Stimulated activated CD4-positive, alpha-beta T cell treated with anti-CD3 and anti-CD28 coated beads, Interleukin-15, amount 100 ng/mL, for 1 hour (primary cell): ENCODE measurements at regions not wholly inside any gene's neighbourhood (a gene's known extent, or its start where the extent isn't known, plus 50 kb on each side); places are given as distances from the start of the nearest gene placed in this dataset.
"Not testable (repeated sequence)": the region's sequence is repeated elsewhere in the genome, so short reads cannot be mapped to it uniquely, and the experiment has no call there.

Source experiments
- DNase-seq, 2 donors: peaks; one replicate each; pipeline ENCODE4 v3.0.0-alpha.2; 2020; ENCODE audit warnings: low read depth in 1 of 2, low spot score in 1 of 2

DNA sequence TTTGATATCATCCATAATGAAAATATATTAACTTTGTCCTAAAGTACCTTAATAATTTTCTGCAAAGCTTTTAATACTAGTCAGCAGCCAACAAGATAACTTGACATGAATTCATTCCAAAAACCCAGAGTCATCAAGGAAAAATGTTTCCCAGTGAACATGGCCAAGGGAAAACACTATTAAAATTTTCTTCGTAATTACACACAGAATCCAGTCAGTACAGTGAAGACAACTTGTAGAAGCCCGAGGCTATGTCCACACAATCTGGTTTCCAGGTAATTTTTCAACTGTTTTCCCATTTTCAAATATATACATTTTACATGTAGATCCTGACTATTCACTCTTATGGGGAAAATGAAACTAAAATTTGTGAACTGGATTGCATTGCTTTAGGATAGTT lies 600.9 kb downstream of the CDH8 start:
- DNase-seq, result no peak

DNA sequence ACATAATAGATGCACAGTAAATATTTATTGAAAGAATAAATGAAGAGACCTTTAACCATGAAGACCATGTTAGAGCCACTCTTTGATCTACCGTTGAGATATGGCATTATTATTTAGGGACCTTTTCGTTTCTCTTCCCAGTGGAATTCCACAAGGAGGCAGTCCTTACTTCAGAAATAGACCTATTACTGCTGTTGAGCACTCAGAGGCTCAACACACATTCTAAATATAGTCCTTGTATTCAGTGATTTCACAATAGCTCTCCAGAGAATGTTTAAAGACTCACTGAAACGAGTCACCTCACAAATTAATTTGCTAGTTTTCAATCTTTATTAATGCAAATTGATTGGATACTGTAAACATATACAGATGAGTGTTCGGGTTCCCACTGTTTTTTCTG lies 603.8 kb downstream of the CDH8 start:
- no peak for DNase-seq

DNA sequence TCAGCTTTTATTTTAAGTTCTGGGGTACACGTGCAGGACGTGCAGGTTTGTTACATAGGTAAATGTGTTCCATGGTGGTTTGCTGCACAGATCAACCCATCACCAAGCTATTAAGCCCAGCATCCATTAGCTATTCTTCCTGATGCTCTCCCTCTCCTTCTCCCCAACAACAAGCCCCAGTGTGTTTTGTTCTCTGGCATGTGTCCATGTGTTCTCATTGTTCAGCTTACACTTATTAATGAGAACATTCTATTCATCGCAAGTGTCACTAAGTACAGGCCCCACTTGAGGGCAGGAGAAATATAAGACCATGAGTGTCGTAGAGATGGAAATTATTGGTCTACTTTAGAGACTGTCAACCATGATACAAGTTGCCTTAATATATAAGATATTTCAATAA lies 615.1 kb downstream of the CDH8 start:
- no peak for DNase-seq

DNA sequence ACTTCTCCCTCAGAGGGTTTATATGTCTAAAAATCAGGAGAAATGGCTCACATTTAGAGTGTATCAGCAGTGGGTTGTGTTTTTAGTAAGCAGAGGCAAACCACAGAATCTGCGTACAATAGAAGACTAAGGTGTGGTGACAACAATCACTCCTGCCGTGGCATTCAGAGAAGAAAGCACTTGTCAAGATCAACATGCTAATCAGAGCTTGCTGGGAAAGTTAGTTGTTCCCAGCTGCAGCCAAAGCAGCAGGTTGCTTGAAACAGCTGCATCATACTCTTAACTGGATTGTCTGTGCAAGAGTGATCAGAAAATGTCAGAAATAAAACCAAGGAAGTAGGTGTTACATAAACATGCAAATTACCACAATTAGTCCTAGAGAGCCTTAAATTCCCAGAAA lies 616.4 kb downstream of the CDH8 start:
- no peak for DNase-seq

DNA sequence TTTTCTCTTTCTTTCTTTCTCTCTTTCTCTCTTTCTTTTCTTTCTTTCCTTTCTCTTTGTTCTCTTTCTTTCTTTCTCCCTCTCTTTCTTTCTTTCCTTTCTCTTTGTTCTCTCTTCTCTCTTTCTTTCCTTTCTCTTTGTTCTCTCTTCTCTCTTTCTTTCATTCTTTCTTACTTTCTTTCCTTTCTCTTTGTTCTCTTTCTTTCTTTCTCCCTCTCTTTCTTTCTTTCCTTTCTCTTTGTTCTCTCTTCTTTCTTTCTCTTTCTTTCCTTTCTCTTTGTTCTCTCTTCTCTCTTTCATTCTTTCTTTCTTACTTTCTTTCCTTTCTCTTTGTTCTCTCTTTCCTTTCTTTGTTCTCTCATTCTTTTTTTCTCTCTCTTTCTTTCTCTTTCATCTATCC lies 617.4 kb downstream of the CDH8 start:
- DNase-seq, result not testable (repeated sequence)

DNA sequence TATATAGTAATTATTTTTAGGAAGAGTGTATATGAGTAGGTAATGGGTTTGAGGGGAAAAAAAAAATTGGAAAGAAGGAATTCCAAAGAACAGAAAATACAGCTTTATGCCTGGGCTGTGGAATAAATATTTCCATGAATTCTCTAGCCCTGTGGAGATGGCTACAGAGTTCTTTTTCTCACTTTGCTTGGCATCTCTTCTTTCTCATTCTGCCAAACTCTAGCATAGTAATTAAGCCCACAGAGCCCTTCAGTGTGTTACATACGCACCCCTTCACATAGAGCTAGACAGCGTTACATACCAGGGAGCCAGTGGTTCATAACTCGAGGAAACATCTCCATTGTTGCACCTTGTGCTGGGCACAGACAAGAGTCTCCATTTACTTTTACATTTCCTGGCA lies 621.1 kb downstream of the CDH8 start:
- DNase-seq, result no peak

DNA sequence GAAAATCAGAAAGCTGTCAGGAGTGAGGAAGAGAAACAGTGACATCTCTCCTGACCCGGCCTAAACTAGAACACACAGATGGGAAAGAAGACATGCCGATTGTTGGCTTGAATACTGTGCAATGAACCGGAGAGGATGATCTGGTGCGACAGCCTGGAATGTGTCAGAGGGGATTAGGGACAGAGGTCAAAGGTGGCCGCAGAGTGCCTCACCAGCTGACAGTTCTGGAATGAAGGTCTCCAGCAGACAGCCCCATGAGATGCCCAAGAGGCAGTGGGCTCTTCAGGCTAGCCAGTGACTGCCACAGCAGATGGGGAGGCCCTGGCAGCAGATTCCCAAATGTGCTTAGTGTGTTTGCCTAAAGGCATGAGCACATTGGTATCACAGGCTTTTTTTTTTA lies 623.2 kb downstream of the CDH8 start:
- DNase-seq, result no peak

DNA sequence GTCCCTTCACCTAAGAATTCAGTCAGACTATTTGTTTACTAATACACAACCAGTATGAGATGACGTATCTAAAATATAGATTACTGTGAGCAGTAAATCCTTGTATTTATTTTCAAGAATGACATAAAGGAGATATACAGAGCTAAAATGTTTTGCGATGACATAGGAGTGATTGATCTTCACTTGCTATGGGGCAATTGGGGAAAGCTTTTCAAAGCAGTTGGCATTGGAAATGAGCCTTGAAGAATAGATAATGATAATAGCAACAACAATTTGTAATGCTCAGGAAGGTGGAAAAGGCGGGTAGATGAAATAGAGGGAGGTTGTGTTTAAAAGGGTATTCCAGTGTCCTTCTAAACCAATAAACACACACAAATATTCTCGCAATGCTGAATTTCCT lies 623.7 kb downstream of the CDH8 start:
- no peak for DNase-seq

DNA sequence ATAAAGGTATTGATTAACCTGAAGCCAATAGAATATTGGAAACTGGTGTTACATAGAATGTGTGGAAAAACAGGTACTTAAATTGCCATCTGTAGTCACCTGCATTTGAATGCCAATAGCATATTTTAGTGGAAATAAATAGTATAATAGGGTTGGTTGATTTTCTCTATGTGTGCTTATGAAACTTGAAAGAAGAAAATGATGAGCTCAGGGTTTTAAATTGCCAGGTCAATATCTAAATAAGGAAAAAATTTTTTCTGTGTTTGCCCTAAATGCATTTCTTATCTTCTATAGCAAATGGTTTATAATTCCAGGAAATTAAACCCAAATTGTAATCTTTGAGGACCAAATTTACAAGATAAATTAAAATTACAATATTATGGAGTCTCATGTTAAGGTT lies 626.6 kb downstream of the CDH8 start:
- no peak for DNase-seq

DNA sequence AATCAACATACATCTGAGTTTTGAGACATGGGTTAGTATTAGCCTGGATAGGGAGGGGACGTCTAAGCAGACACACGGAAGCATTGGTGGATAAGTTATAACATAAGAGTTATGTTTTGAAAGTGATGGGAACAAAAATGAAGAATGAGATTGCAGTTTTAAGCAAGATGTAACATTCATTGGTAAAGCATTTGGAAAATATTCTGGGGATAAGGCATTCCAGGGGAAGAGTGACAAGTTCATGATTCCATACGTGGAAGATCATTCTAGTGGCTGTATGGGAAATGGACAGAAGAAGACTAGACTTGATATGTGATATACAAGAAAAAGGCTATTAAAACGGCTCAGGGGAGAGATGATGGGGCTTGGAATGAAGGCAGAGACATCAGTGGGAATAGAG lies 632.9 kb downstream of the CDH8 start:
- DNase-seq, result no peak

DNA sequence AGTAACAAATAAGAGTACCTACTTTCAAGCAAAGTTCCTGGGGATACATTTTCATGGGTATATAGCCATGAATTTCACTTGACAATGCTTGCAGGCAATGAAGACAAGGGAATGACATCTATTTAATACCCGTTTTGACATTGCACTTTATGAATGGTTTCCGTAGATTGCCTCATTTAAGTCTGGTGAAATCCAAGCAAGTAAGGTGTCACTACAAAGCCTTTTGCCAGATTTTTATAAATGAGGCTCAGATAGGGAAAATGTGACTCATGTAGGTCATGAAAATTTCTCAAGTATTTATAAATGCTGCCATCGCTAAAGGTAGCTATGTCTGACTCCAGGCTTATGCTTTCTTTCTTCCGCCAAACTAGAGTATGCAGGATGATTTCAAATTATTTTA lies 644.3 kb downstream of the CDH8 start:
- no peak for DNase-seq

DNA sequence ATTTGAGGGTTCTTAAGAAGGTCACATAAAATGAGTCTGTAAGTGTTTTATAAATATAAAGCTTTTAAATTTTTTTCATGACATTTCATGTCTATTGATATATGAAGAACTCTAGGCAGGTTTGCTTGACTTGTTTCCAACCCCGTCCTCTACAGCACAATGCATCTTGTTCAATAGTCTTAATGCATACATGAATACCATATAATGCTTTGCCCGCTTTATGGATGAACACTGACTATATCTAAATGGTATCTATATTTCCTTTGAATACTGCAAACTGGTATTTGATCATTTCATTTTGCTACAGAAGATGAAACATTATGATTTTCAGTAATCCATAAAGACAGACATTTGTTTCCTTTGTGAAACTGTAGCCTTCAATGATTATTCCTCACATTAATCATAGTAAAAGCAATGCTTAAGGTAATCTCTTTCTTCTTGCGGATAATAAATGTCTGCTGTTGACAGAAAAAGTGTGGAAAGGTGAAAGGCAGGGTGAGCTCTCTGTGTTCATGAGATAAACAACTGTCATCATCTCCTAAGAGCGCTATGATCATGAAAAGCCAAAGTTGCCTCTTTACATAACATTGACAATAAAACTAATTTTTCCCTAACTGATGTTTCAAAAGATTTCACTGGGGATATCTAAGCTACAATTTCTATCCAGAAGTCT lies 645.1 kb downstream of the CDH8 start:
- no peak for DNase-seq

DNA sequence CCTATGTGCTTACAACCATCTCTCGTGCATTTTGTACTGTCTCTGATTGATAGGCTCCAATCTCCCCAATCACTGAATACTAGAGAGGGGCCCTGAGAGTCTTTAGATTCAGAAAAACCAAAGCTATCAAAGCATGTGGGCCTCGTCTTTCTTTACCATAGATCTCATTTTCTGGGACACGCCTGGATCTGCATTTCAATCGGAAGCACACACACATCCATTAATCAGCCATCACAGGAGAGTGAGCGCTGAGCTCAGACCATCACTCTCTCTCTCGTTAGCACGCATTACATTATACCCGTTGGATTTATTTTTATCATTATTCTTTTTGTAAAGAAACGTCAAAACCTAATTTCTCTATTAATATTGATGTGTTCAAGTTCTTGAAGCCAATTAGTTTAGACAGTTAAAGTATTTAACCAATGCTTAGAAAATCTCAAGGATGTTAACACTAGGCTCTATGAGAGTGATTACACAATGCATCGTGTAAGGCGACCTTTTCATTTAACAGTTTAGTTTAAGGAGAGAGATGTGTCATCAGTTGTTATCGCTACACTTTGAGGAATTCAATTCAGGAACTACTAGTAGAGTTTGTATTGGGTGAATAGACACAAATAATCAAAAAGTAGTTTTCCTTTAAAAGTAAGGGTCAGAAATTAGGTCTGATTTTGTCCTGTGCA lies 650.7 kb downstream of the CDH8 start:
- DNase-seq, result no peak

DNA sequence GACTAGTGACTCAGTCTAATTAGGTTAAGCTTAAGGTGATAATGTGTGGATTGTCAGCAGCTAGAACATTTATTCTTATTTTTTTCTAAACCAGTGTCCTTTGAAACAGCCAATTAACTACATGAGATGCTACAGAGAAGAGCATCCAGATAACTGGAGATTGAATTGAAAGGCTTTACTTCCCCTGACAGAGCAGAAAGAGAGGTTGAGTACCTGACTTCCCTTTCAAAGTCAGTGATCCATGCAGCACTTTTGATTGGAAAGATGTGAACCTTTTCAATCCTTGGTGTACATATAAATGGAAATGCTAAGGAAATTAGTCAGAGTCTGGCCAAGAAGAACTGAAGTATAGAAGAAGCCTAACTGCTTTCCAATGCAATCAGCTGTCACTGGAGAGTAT lies 653.8 kb downstream of the CDH8 start:
- DNase-seq, result no peak

DNA sequence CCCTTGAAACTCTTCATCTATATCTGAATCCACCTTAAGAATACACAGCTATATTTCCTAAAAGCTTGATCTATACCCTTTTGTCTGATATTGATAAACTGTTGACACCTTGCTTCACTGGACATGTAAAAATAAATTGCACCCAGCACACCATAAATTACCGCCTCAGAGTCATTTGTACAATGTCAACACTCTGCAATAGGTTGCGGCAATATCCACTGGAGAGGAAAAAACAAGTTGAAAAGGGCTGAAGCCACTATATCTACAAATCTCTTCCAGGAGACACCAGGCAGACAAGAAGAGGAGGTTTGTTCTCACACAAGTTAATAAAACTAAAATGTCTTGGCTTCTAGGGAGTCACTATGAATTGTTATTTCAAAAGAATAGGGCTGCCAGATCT lies 656.9 kb downstream of the CDH8 start:
- DNase-seq, result no peak

DNA sequence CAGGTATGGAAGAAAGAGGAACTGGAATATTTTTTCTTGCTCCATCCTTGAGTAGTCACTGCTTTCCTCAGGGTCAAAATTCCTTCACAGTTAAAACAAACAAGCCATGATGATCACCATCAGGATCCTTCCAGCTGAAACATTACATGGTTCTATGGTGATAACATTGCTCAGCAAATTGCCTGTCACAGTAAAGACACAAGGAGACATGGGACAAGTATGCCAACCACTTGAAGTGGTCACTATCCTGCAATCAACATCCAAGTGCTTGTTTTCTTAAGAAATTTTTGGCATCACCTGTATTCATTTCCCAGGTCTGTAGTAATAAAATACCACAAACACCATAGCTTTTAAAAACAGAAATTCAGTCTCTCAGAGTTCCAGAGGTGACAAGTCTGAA lies 662.2 kb downstream of the CDH8 start:
- DNase-seq, result no peak

DNA sequence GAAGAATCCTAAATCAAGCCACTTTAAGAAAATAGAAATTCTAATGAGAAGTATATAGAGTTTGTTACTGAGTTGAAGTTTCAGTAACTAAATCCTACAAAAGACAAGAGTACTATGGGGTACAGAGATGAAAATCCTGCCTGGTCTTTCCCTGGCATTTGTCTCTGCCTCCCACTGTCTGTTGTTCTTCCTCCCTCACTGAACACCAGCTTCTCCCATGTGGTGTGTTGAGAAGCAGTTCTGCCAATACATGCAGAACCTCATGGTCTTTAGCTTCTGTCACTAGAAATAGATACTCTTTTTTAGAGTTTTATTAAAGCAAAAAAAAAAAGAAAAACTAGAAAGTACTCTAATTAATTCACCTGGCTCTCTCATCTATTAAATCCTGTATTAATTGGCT lies 664.4 kb downstream of the CDH8 start:
- no peak for DNase-seq

DNA sequence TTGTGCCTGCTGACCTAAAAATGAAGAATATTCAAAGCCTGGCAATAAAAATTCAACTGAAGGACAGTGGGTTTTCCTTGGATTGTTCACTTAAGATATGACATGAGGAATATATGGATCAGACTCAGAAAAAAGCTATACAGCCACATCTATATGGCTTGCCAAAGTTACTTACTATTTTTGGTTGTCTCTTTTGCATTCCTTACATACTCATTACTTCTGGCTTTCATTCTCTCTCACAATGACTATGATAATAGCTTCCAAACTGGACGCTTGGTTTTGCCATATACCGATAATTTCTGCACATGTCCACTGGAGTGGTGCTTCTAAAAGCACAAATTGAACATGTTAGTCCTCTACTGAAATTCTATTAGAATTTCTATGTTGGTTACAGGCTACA lies 664.9 kb downstream of the CDH8 start:
- DNase-seq, result no peak

DNA sequence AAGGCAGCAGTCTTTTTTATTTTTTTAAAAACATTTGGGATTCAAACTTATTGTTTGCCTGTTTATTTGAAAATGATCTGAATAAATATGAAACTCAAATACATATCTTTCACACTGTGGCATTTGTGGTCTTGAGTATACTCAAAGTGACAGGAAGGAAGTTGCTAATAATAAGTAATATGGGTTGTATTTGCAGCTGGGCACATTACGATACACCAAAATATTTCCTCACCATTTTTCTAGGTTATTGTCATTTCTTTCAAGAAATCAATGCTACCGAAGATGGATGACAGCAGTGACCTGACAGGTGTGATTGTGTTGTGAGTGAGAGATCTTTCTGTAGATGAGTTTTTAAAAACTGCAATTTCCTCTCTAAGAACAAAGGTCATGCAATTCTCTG lies 665.7 kb downstream of the CDH8 start:
- DNase-seq, result no peak

DNA sequence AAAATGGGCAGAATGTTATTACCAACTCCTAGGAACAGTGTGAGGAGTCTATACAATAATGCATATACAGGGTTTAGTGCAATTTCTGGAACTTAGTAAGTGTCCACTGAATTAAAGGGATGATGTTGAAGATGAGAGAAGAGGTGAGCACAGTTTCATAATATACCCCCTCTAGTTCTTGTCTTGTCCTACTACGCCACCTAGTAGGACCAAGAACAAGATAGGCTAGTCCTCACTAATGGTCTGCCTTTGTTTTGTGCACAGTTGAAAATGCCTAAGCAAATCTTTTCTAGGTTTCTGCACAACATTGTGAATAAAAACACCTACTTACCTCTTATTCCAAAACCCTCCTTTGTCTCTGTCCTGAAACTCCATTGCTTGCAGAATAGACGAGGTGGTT lies 670.2 kb downstream of the CDH8 start:
- no peak for DNase-seq

DNA sequence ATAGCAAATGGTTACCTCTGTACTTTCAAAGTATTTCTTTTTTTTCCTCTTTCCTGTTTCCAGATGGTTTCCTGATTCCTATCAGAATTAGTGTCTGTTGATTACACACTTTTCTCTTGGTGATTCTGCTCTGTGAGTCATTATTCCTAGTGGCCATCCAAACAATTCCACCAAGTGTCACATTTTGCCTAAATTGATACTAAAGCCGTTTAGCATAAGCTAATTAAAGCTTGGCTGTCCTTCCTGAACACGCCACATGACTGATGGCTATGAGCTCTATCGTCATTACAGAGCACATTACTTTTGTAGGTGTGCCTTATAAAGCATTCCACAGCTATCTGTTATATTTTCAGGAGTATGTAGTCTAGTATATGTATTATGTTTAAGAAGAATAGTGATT lies 671.2 kb downstream of the CDH8 start:
- no peak for DNase-seq

DNA sequence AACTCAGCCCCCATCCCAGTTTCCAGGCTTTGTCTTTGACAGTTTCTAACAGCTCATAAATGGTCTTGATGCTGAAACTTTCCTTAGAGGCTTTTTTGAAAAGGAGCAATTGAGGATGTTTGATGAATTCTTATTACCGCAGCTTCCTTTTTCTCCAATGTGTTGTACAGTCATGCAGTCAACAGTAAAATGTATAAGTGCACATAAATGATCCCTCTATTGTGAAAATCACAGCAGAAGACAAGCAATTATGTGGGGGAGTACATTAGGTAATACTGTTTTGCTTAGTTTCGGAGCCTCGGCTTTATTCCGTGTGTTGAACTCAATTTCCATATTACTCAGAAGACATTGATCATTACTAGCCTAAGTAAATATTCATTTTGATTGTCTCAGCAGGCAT lies 673.7 kb downstream of the CDH8 start:
- no peak for DNase-seq

DNA sequence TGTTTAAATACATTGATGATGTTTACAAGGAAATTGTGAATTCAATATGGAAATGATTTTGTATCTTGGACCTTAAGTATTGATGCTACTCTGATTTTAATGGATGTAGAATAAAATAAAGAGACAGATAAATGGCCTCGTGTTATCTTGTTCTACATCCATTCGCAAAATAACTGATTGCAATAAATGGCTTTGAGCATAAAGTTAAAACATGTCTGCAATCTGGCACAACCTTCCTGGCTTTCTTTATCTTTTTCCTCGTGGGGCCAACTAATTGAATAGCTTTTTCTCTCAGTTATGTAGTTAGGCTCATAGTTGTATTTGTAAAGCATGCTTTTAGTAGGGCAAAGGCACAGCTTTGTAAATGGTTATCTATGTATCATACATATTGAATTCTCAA lies 691.4 kb downstream of the CDH8 start:
- DNase-seq, result no peak
